CD4-positive, alpha-beta T cell (primary cell): ENCODE measurements at regions not wholly inside any gene's neighbourhood (a gene's known extent, or its start where the extent isn't known, plus 50 kb on each side); places are given as distances from the start of the nearest gene placed in this dataset.

ENCODE experiments used
- ATAC-seq: fragments of 200-7000 bp; cut with Tn5 transposase; one replicate; pipeline ENCODE4 v1.10.0; 2022; ENCODE audit warnings: mild to moderate bottlenecking; ENCODE audit not compliant: poor library complexity
- CTCF ChIA-PET: fragments of 350-600 bp; sonication (Branson Sonifier 250); formaldehyde crosslinking; loops from one replicate; lab custom pipeline; 2021; ENCODE audit warnings: antibody characterized with exemption, inconsistent platforms; lab: Charles Lee
- POLR2A ChIA-PET: fragments of 350-600 bp; sonication (Branson Sonifier 250); formaldehyde crosslinking; loops from one replicate; lab custom pipeline; 2021; ENCODE audit warnings: antibody characterized with exemption, inconsistent platforms; lab: Charles Lee
- DNase-seq, 14 experiments: peaks; one replicate each; pipeline ENCODE4 v3.0.0-alpha.2; 2013 to 2020; ENCODE audit warnings: mixed read lengths in 2 of 14
- H3K27ac ChIP-seq, 2 donors: one replicate each; pipeline versions ENCODE4 v1.5.1 to v1.7.0; 2013; ENCODE audit warnings: low read length in 2 of 2, low read depth in 1 of 2, mild to moderate bottlenecking in 1 of 2
- H3K27me3 ChIP-seq, 2 experiments: 1 replicate in 1 of 2; 2 replicates in 1 of 2; pipeline versions ENCODE4 v1.6.1 to v1.7.0; 2013; ENCODE audit warnings: low read length in 2 of 2, control low read depth in 1 of 2, mild to moderate bottlenecking in 1 of 2, moderate library complexity in 1 of 2; ENCODE audit not compliant: insufficient read depth in 2 of 2, control insufficient read depth in 1 of 2
- H3K36me3 ChIP-seq: one replicate; pipeline ENCODE4 v1.6.1; 2013; ENCODE audit warnings: low read length, control low read depth; ENCODE audit not compliant: insufficient read depth
- H3K4me1 ChIP-seq: one replicate; pipeline ENCODE4 v1.6.1; 2013; ENCODE audit warnings: low read length, control low read depth; ENCODE audit not compliant: insufficient read depth
- H3K4me3 ChIP-seq: one replicate; pipeline ENCODE4 v1.5.1; 2013; ENCODE audit warnings: mild to moderate bottlenecking, low read length, moderate library complexity
- H3K9me3 ChIP-seq, 2 experiments: 1 replicate in 1 of 2; 2 replicates in 1 of 2; pipeline versions ENCODE4 v1.6.1 to v1.7.0; 2013; ENCODE audit warnings: low read length in 2 of 2, mild to moderate bottlenecking in 2 of 2, control low read depth in 1 of 2, moderate library complexity in 1 of 2; ENCODE audit not compliant: control insufficient read depth in 1 of 2, insufficient read depth in 1 of 2
- H3K27ac Mint-ChIP-seq: one replicate; pipeline ENCODE4 v1.8.0; 2020; ENCODE audit warnings: mixed read lengths
- H3K27me3 Mint-ChIP-seq: one replicate; pipeline ENCODE4 v1.8.0; 2021; ENCODE audit warnings: mixed read lengths
- H3K36me3 Mint-ChIP-seq: one replicate; pipeline ENCODE4 v1.8.0; 2021; ENCODE audit warnings: low read depth, mixed read lengths
- H3K4me1 Mint-ChIP-seq: one replicate; pipeline ENCODE4 v1.8.0; 2021; ENCODE audit warnings: low read depth, mixed read lengths
- H3K4me3 Mint-ChIP-seq: one replicate; pipeline ENCODE4 v1.8.0; 2020; ENCODE audit warnings: mild to moderate bottlenecking, mixed read lengths
- H3K9me3 Mint-ChIP-seq: one replicate; pipeline ENCODE4 v1.8.0; 2020; ENCODE audit warnings: mixed read lengths
- CTCF ChIP-seq: fragments of 200-600 bp; IDR thresholded peaks from one replicate; pipeline ENCODE4 v1.8.0; 2022; ENCODE audit warnings: antibody characterized with exemption, mild to moderate bottlenecking
- intact Hi-C, 2 experiments: fragments of 100-400 bp; cut with DNase I in 1 of 2; cut with micrococcal nuclease in 1 of 2; formaldehyde crosslinking; loops; one replicate each; pipeline versions ENCODE4 v1.15.1 to v1.9.0; 2023 to 2025; cut with DNase I, micrococcal nuclease

GRCh38 chr6:4561773-4562400, 214.3 kb upstream of the CDYL start:
- Mint-ChIP-seq H3K9me3 (no peaks in the 10 kb centered on the region), H3K27me3 (peaks cover 8% of the 10 kb centered on the region), H3K27ac (no peak overlapping the region), H3K4me1 (no peaks in the 10 kb centered on the region), H3K36me3 (no peaks in the 10 kb centered on the region), H3K4me3 (no peak overlapping the region)
- no peaks in the 10 kb centered on the region for H3K4me1 ChIP-seq
- no peaks in the 10 kb centered on the region for H3K36me3 ChIP-seq
- H3K27ac ChIP-seq = no peak overlapping the region
- DNase-seq = no peak
- intact Hi-C loops = no loop called here
- no peaks in the 10 kb centered on the region for H3K27me3 ChIP-seq
- TF ChIP-seq CTCF = no peak
- ATAC-seq = no peak
- ChIA-PET POLR2A (no interaction called here), CTCF (no interaction called here)
- no peak overlapping the region for H3K4me3 ChIP-seq
- H3K9me3 ChIP-seq = no peaks in the 10 kb centered on the region

- intact Hi-C loops = no loop called here
- Histone ChIP-seq H3K9me3 (no peaks in the 10 kb centered on the region), H3K27ac (no peak overlapping the region), H3K27me3 (no peaks in the 10 kb centered on the region), H3K4me1 (no peaks in the 10 kb centered on the region), H3K4me3 (no peak overlapping the region), H3K36me3 (no peaks in the 10 kb centered on the region)
- no peak overlapping the region for H3K4me3 Mint-ChIP-seq
- no peak for DNase-seq
- POLR2A ChIA-PET = no interaction called here
- no peak for ATAC-seq
- no peak overlapping the region for H3K27ac Mint-ChIP-seq
- no peaks in the 10 kb centered on the region for H3K9me3 Mint-ChIP-seq
- CTCF ChIA-PET = no interaction called here
- H3K27me3 Mint-ChIP-seq = peaks cover 8% of the 10 kb centered on the region
- H3K4me1 Mint-ChIP-seq = no peaks in the 10 kb centered on the region
- no peaks in the 10 kb centered on the region for H3K36me3 Mint-ChIP-seq
- TF ChIP-seq CTCF = no peak
These were observed 215.1 kb upstream of the CDYL start for GRCh38 chr6:4561078-4561435.

GRCh38 chr6:4560221-4561077, 215.8 kb upstream of the CDYL start:
- Histone ChIP-seq H3K4me1 (no peaks in the 10 kb centered on the region), H3K9me3 (no peaks in the 10 kb centered on the region), H3K36me3 (no peaks in the 10 kb centered on the region), H3K27me3 (no peaks in the 10 kb centered on the region), H3K27ac (no peak overlapping the region), H3K4me3 (no peak overlapping the region)
- ATAC-seq = no peak
- Mint-ChIP-seq H3K36me3 (no peaks in the 10 kb centered on the region), H3K27ac (no peak overlapping the region), H3K4me3 (no peak overlapping the region), H3K27me3 (peaks cover 8% of the 10 kb centered on the region), H3K9me3 (no peaks in the 10 kb centered on the region), H3K4me1 (no peaks in the 10 kb centered on the region)
- TF ChIP-seq CTCF = no peak
- POLR2A ChIA-PET = no interaction called here
- CTCF ChIA-PET = no interaction called here
- intact Hi-C loops = no loop called here
- DNase-seq = peak in 1 of 14 experiments; percentile 2
